ENCODE measurements at regions not wholly inside any gene's neighbourhood (a gene's known extent, or its start where the extent isn't known, plus 50 kb on each side); places are given as distances from the start of the nearest gene placed in this dataset.

DNA sequence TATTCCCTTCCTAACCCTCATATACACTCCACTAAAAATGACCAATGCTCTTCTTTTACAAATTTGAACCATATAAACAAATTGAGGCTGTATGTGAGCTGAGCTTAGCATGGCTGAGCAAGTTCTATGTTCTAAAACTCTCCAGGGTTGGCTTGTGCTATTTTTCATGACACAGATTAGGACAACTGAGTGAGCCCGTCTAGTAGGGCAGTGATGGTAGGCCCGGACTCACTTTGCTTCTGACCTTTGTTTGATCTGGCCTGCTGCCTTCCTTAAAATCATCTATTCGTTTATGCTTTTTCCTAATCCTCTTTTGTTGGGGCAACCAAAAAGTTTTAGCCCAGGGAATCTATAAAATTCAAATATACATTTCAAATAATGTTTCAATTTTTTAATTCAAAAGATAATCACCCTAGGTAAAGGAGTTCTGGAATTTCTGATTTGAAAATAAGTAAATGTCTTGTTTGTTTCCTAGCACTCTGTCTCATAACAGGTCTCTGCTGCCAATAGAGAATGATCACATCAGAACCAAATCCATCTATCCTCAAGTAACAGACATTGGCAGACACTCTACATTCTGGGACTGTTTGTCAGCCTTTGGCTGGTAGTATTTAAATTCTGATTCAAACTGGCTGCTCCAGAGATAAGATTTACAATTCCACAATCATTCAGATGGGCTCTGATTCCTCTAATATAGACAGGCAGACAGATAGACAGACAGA lies 217.0 kb upstream of the TARS1 start:
- Histone ChIP-seq H3K27ac (no peak overlapping the region), H3K36me3 (no peaks in the 10 kb centered on the region), H3K9me3 (no peaks in the 10 kb centered on the region), H3K4me3 (no peak overlapping the region), H3K4me1 (no peaks in the 10 kb centered on the region), H3K27me3 (no peaks in the 10 kb centered on the region), H3K9ac (ENCODE audit: low read depth in 2 of 2, low read length in 2 of 2) (no peak overlapping the region)
- no peak for DNase-seq
- intact Hi-C loops (cut with DNase I): no loop called here
- TF ChIP-seq, protein P1, sequence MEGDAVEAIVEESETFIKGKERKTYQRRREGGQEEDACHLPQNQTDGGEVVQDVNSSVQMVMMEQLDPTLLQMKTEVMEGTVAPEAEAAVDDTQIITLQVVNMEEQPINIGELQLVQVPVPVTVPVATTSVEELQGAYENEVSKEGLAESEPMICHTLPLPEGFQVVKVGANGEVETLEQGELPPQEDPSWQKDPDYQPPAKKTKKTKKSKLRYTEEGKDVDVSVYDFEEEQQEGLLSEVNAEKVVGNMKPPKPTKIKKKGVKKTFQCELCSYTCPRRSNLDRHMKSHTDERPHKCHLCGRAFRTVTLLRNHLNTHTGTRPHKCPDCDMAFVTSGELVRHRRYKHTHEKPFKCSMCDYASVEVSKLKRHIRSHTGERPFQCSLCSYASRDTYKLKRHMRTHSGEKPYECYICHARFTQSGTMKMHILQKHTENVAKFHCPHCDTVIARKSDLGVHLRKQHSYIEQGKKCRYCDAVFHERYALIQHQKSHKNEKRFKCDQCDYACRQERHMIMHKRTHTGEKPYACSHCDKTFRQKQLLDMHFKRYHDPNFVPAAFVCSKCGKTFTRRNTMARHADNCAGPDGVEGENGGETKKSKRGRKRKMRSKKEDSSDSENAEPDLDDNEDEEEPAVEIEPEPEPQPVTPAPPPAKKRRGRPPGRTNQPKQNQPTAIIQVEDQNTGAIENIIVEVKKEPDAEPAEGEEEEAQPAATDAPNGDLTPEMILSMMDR (IDR thresholded peaks at IDR 0.05): no peak

DNA sequence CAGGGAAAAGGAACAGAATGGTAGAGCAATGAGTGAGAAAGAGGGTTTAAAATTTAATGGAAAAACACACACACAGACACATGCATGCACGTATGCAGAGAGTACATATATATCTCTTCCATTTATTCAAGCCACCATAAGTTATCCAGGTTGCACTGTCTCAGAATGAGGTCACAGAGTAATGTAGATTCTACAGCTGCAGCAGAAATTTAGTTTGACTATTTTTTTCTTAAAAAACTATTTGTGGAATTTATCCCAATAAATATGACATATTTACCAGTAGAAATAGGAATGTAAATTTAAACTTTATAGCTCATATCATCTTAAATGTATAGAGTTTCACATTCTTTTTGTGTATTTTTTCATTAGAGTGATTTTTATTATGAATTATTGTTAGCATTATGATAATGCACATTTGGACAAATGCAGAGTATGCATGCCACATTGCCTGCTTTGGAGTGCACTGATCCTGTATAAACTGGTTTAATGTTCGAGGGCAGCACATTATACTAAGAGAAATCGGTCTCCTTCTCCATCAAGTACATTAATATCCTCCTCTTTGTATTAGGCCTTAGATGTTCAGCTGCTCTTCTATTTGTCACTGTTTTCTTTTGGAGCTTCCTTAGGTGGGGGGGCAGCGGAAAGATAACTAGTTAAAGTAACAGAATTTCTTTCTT lies 216.3 kb upstream of the TARS1 start:
- Histone ChIP-seq H3K4me1 (no peaks in the 10 kb centered on the region), H3K27me3 (no peaks in the 10 kb centered on the region), H3K9me3 (no peaks in the 10 kb centered on the region), H3K36me3 (no peaks in the 10 kb centered on the region), H3K9ac (ENCODE audit: low read depth in 2 of 2, low read length in 2 of 2) (no peak overlapping the region), H3K27ac (no peak overlapping the region), H3K4me3 (no peak overlapping the region)
- intact Hi-C loops (cut with DNase I): no loop called here
- TF ChIP-seq, protein P1 (IDR thresholded peaks at IDR 0.05): no peak
- DNase-seq: no peak

DNA sequence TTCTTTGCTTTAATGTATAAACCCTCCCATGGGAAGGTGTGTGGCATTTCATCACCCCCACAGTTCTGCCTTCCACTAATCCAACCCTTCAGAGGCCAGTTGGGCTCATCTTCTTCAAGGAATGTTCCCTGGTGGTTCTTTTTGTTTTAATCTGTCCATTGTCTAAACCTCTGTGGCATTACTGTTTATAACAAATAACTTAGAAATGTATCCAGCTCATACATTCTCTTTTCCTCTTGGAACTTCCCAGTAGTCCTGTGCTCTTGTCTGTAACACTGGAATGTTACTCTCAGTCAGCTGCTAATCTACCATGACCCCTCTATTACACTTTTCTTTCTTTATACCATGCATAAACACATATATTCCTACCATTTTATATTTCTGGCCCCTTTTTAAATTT lies 213.5 kb upstream of the TARS1 start:
- H3K9me3 ChIP-seq: no peaks in the 10 kb centered on the region
- H3K4me1 ChIP-seq: no peaks in the 10 kb centered on the region
- H3K27me3 ChIP-seq: no peaks in the 10 kb centered on the region
- no peak overlapping the region for H3K27ac ChIP-seq
- no peak overlapping the region for H3K4me3 ChIP-seq
- no peaks in the 10 kb centered on the region for H3K36me3 ChIP-seq
- TF ChIP-seq, protein P1 (IDR thresholded peaks at IDR 0.05): no peak
- H3K9ac ChIP-seq (ENCODE audit: low read depth in 2 of 2, low read length in 2 of 2): no peak overlapping the region
- DNase-seq: no peak
- intact Hi-C loops (cut with DNase I): no loop called here

DNA sequence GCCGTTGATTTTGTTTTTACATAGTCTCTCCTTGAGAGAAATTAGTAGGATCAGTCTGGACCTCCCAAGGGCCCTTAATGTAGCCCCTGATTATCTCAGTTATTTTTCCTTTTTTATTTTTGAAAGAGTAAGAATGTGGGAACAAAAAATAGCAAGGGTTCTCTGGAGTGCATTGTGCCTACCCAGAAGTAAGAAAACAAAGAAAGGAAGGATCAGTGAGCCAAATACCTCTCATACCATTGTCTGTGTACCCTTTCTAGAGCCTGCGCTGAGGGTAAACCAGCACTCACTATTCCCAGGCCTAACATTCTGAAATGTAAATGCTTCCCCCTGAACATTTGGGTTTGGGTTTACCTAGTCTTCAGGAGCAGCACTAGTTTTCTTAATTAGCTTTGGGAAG lies 213.0 kb upstream of the TARS1 start:
- H3K36me3 ChIP-seq: no peaks in the 10 kb centered on the region
- no peak overlapping the region for H3K9ac ChIP-seq (ENCODE audit: low read depth in 2 of 2, low read length in 2 of 2)
- H3K27me3 ChIP-seq: no peaks in the 10 kb centered on the region
- no peaks in the 10 kb centered on the region for H3K9me3 ChIP-seq
- no peak overlapping the region for H3K4me3 ChIP-seq
- no peak overlapping the region for H3K27ac ChIP-seq
- intact Hi-C loops (cut with DNase I): no loop called here
- no peak for DNase-seq
- no peaks in the 10 kb centered on the region for H3K4me1 ChIP-seq
- TF ChIP-seq, protein P1 (IDR thresholded peaks at IDR 0.05): no peak

DNA sequence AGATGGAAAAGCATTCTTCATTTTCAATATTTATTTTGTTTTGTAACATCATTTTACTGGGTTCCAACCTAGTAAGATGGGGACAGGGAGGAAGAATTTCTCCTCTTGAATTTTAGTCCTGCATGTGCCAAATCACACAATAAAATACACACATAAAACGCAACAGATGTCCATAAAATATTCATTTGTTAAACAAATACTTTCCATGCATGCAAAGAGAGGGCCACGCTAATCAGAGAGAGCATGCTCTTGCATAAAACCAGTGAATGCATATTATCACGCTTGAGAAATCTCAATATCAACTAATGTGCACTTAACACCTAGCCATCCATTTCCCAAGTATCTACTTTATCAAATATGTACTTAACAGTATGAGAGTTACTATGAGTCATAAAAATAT lies 212.6 kb upstream of the TARS1 start:
- no peak overlapping the region for H3K9ac ChIP-seq (ENCODE audit: low read depth in 2 of 2, low read length in 2 of 2)
- no peak overlapping the region for H3K4me3 ChIP-seq
- H3K27me3 ChIP-seq: no peaks in the 10 kb centered on the region
- no peaks in the 10 kb centered on the region for H3K36me3 ChIP-seq
- no peaks in the 10 kb centered on the region for H3K4me1 ChIP-seq
- no peak overlapping the region for H3K27ac ChIP-seq
- intact Hi-C loops (cut with DNase I): no loop called here
- DNase-seq: no peak
- H3K9me3 ChIP-seq: no peaks in the 10 kb centered on the region
- TF ChIP-seq, protein P1 (IDR thresholded peaks at IDR 0.05): no peak

Data from colonic mucosa (tissue), 4 donors.